Iris pigment epithelial cell (primary cell): ENCODE measurements at regions not wholly inside any gene's neighbourhood (a gene's known extent, or its start where the extent isn't known, plus 50 kb on each side); places are given as distances from the start of the nearest gene placed in this dataset.
A peak's percentile ranks its signal among the peaks of the same experiment; 100 is the strongest.

ENCODE experiments used
- DNase-seq: peaks from one replicate; pipeline ENCODE4 v3.0.0-alpha.2; 2011; ENCODE audit warnings: low read depth

- no peak for DNase-seq
Observed at GRCh38 chr11:113553915-113554314, 78.7 kb upstream of the DRD2 start.

- peak; percentile 87 for DNase-seq
Observed at GRCh38 chr11:113553235-113553634, 78.0 kb upstream of the DRD2 start.

GRCh38 chr11:113552271-113552670 is 77.1 kb upstream of the DRD2 start:
- no peak for DNase-seq

- DNase-seq, result no peak
Observed at GRCh38 chr11:113551645-113552044, 76.4 kb upstream of the DRD2 start.

GRCh38 chr11:113549611-113550578 is 74.7 kb upstream of the DRD2 start:
- DNase-seq, result no peak

GRCh38 chr11:113549061-113549460 is 73.9 kb upstream of the DRD2 start:
- no peak for DNase-seq

GRCh38 chr11:113547739-113548138 is 72.5 kb upstream of the DRD2 start:
- no peak for DNase-seq

GRCh38 chr11:113546757-113547507 is 71.7 kb upstream of the DRD2 start:
- DNase-seq, result peak; percentile 50

- DNase-seq, result no peak
Observed at GRCh38 chr11:113542420-113542819, 67.2 kb upstream of the DRD2 start.

- no peak for DNase-seq
Observed at GRCh38 chr11:113540416-113541330, 65.5 kb upstream of the DRD2 start.

GRCh38 chr11:113538451-113539412 is 63.5 kb upstream of the DRD2 start:
- no peak for DNase-seq

GRCh38 chr11:113534625-113535024 is 59.4 kb upstream of the DRD2 start:
- no peak for DNase-seq

GRCh38 chr11:113533425-113533698 is 58.2 kb upstream of the DRD2 start:
- DNase-seq, result no peak

- peak; percentile 71 for DNase-seq
Observed at GRCh38 chr11:113532697-113533424, 57.7 kb upstream of the DRD2 start.

- DNase-seq, result no peak
Observed at GRCh38 chr11:113531575-113532451, 56.6 kb upstream of the DRD2 start.

- DNase-seq, result no peak
Observed at GRCh38 chr11:113531083-113531482, 55.9 kb upstream of the DRD2 start.

- no peak for DNase-seq
Observed at GRCh38 chr11:113529606-113530005, 54.4 kb upstream of the DRD2 start.

GRCh38 chr11:113528982-113529381 is 53.8 kb upstream of the DRD2 start:
- no peak for DNase-seq

- no peak for DNase-seq
Observed at GRCh38 chr11:113526521-113526920, 51.3 kb upstream of the DRD2 start.
